HS-5 (cell line): ENCODE measurements at regions not wholly inside any gene's neighbourhood (a gene's known extent, or its start where the extent isn't known, plus 50 kb on each side); places are given as distances from the start of the nearest gene placed in this dataset.

Experiments used
- DNase-seq: peaks from one replicate; pipeline ENCODE4 v3.0.0-alpha.2; 2012; ENCODE audit warnings: low read depth

DNA sequence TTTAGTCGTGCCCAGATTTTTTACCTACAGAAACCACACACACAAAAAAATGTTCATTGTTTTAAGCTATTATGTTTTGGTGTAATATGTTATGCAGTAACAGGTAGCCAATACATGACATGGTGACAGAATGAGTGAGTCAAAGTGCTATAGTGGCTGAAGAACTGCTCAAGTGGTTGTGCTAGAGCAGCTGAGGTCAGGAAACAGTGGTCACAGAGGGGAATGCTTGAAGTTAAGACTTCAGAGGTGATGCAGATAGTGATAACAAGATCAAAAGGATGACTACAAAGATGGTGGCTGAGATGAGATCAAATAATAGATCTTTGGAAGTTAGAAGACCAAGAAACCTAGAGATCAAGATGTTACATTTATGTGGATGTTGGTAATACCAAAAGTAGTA lies 174.3 kb downstream of the KCNE4 start:
- no peak for DNase-seq

DNA sequence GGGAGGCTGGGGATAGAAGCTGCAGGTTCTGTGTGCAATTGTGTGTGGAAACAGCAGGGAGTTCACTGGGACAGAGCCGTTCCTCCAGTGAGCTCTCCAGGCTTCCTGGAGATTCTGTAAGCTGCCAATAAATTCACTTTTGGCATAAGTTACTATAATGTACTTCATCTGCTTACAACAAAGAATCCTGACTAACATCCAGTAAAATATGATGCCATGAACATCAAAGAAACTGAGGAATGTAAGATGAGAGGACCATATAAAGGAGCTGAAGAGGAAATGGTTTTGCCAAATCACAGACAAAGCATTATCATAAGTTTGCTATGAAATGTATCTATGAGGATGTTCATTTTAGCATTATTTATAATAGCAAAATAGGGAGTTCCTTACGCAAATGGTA lies 175.3 kb downstream of the KCNE4 start:
- no peak for DNase-seq

DNA sequence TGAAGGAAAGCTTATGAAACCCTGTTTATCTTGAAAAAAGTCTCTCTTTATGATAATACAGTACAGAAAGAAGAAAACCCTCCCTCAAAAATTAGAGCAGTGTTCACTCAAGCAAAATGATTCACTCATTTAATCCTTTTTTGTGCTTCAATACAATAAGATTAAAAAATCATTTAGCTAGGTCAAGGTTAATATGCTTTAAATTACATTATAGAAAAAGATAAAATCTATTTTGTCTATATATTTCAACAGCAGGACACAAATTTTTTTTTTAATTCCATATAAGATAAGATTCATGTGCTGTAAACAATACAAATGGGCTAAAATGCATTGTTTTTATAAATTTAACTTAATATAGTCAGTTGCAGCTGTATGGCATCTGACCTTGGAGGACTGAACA lies 176.9 kb downstream of the KCNE4 start:
- no peak for DNase-seq

DNA sequence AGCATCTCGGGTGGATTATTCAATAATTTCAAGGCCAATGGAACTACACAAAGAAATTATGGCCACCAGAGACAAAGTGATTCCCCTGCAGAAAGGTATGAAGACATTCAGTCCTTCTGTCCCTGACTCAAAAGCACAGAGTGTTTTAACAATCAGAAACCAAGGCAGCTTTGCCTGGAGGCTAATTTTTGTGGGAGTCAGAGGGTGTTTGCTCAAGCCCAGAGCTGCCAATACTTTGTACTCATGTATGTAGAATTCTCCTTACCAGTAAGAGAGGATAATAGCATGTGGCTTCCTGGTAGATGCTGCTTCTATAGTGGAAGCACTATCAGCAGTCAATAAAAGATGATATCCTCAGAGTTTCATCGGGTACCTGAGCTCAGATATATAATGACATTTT lies 178.4 kb downstream of the KCNE4 start:
- no peak for DNase-seq

DNA sequence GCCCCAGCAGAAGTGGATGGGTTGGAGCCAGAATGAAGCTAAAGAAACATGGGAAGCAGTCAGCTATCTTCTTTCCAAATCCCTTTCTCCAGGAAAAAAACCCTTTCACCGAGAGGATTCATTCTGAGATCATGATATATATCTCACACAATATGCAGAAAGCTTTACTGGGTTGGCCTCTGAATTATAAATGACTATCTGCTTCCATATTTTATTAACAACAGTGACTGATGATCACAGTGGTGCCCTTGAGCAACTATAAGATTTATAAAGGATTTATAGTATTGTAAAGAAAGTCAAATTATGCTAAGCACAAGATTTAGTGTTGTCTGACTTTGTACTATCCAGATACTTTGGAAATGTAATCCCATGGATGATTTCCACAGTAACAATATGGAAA lies 180.3 kb downstream of the KCNE4 start:
- DNase-seq: no peak

DNA sequence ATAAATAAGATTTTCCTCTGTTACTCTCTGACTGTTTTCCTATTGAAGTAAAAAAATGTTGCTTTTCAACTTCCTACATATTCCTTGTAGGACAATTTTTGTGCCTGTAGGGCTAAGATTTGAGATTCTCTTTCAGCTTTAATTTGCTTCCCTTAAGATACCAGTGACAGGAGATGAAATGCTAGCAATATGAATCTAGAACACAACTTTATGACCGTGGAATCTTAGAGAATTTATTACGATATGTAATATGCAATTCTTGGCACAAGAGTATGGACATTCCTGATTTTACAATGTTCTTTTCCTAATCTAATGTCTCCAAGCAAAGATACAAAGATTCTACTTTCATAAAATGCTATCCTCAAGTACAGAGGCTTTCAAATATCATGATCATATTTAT lies 180.9 kb downstream of the KCNE4 start:
- no peak for DNase-seq

DNA sequence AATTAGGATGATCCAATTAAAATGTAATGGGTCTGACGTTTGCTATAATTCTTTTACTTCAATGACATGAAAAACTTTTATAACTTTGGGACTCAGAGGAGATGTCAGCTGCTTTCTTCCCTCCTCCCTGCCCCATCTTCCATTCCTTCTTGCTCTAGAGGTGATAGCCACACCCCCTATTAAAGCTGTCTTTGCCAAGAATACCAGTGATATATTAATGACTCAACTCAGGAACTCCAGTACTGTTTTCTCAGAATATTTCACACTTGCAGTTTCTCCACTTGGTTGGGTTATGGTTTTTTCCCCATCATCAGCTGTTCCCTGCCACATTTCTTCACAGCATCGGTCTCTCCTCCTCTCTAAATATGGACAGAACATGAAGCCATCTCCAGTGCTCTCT lies 184.0 kb downstream of the KCNE4 start:
- no peak for DNase-seq

DNA sequence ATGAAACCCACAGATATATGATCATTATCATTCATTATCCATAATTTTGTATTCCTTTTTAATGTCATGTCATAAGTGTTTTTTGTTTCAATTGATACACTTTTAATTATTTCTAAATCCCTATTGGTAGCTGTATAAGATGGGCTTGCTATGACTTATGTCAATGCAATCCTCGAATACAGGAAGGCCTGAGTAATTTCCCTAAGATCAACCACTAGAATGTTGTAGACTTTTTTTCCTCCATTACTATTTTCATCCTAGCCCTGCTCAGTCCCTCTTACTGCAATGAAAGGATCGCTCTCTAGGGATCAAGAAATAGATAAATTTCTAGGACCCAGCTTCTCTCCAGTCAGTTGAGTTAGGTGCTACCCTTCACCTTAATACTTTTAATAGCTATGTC lies 186.3 kb downstream of the KCNE4 start:
- peak; percentile 20 for DNase-seq

DNA sequence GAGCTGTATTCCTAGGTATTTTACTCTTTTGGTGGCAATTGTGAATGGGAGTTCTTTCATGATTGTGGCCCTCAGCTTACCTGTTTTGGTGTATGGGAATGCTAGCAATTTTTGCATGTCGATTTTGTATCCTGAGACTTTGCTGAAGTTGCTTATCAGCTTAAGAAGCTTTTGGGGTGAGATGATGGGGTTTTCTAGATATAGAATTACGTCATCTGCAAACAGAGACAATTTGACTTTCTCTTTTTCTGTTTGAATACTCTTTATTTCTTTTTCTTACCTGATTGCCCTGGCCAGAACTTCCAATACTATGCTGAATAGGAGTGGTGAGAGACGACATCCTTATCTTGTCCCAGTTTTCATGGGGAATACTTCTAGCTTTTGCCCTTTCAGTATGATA lies 191.2 kb downstream of the KCNE4 start:
- no peak for DNase-seq

DNA sequence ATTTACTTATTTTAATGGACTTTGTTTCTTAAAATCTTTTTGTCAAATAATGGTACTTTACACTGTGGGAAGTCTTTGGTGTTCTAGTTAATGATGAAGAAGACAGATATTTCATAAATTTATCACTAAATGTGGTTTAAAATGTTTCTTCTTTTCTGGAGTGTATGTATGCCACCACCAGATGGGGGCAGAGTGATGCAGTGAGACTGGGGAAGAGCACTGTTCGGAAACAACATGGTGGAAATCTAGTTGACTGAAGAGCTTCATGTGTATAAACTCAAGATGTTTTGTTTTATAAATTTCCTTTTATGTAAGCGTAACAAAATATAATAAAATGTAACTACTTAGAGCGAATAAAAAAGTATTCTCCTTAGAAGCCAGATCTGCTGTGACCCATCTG lies 195.1 kb downstream of the KCNE4 start:
- peak; percentile 22 for DNase-seq

DNA sequence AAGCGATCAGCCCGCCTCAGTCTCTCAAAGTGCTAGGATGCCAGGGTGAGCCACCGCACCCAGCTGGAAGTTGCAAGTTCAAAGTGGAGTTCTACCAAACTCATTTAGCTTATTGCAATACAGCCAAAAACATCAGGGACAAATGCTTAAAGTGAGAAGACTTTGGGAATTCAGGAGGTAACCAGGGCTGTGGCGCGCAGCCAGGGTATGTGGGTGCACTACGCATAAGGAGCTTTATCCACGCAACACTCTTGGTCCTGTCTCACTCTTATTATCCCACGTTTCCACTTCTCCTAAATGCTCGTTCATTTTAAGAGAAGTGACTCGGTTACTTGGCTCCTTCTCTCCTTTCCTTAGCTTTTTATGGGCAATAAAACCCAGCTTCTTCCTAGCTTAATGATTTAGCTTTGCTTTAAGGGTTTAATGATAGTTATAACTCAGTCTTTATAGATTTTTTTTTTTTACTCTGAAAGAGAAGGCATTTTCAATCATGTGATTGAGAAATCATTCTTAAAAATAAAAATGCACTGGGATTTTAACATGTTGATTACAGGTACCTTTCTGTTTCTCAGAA lies 199.8 kb downstream of the KCNE4 start:
- no peak for DNase-seq

DNA sequence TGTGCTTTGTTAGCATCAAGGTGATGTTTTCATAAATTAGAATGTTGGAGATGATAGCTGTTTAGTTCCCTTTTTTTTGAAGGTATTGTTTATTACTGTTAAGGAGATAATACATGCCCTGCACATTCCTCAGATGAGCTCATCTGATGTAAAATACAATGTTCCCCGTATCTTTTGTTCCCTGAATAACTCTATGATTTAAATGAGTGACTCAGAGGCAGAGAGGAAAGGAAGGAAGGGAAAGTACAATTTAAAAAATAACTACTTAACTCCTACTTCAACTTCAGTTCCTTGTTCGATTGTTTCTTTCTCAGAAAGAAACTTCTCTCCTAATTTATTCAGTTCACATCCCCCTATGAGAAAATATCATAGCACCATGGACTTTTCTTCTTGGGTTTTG lies 208.7 kb downstream of the KCNE4 start:
- peak; percentile 16 for DNase-seq

DNA sequence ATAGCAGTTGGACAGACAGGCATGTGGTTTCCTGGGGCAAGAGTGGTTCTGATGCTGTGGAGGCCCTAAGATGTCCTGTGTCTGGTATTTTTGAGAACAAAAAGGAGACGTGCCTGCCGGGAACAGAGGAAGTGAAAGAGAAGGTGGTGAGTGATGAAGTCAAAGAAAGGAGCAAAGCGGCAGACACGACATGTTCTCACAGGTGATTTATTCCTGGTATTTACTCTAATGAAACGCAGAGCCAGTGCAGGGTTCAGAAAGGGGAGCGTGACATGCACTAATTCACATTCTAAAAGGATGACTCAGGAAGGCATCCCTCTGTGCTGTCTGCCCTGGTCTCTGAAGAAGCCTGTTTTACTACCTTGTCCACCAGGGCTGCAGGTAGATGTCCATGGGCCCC lies 211.0 kb downstream of the KCNE4 start:
- DNase-seq: no peak

DNA sequence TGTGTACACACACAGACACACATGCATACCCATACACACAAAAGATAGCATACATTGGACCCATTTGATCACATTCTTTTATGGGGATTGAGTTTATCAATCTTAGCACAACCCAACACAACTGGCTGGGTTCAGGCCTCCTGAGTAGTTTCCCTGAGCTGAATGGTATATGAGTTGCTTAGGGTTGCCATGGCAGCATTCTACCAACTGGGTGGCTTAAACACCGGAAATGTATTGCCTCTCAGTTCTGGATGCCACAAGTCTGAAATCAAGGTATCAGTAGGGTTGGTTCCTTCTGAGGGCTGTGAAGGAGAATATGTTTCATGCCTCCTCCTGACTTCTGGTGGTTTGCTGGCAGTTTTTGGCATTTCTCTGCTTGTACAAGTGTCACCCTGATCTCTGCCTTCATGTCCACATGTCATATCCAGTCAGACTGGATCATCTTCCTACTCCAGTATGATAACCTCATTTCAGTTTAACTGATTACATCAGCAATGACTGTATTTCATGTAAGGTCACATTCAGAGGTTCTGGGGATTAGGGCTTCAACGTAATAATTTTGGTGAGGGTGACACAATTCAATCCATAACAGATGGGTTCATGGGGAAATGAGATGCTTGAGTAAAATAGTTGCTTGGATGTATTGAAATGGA lies 212.7 kb downstream of the KCNE4 start:
- DNase-seq: no peak

DNA sequence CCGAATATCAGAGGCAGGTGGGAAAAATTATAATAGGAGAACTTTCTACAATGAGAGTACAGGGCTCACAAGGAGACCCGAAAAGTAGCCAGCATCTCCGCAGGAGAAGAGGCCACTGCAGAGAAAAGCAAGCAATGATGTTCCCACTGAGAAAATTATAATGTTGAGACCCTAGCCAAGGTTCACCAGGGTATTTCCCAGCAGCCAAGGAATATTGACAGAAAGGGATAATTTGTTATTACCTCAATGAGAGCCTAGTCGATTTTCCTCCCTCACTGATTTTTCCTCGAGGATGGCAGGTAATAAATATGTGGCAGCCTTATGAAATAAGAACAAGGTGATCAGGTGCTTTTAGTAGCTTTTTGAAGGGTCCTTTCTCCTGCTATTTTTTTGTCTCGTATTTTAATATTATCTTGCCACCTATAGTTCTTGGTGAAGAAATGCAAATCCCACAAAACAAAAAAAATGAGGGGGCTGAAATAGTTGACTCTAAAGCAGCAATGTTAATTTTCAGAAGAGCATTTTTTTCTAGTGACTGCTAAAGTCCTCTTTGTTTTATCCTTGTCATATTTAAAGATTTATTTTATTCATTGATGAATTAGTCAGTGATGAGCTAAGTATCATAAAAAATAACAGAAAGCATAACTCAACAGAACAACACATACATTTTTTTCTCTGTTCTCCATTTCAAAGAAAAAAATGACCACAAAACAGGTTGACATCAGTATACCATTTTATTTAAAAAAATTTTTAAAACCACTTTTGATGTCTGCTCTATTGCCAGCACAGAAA lies 215.4 kb downstream of the KCNE4 start:
- no peak for DNase-seq

DNA sequence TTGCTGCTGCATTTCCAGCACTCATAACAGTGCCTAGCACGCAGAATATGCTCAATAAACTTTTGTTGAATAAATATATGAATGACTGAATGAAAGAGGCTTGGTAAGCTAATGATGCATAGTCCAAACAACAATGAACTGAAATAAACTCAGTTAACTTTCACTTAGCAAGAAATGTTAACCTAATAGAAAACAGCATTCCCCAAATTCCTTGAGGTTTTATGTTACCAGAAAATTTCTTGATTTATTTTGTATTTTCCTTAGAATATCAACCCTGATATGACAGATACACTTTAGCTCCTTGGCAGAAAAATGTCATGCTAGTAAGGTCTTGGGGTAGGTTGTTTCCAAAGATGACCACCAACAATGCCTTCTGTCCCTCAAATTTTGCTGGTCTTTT lies 217.4 kb downstream of the KCNE4 start:
- no peak for DNase-seq

DNA sequence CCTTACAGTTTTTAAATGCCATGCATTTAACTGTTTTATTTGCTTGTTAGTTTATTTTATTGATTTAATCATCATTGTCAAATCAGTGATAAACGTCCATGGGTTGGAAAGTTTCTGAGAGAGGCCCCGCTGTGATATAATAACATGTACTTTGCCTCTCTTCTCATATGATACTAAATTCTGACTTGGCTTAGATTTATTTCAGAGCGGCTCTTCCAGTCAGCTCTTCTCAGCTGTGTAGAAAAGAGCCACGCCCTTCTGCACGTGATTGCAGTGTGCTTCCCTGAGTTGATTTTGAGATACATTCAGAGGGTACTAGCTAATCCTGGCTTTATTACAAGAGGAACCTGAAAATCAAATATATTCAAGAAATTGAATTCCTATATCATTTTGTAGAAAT lies 218.6 kb downstream of the KCNE4 start:
- DNase-seq: no peak

DNA sequence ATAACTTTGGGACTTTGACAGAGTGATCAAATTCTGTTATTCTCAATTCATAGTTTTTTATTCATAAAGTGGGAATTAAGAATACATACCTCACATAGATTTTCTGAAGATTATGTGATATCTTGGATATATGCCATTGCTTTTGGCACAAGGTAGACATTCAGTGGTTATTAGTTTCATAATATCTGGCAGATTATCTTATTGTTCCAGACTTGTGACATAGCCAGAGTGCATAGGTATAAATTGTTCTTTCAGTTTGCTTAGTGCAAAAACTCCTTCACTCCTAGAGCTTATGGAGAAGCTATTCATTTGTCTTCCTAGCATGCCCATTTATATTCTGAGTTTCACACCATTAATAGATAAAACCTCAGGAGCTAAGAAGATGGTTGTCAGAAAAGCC lies 222.0 kb downstream of the KCNE4 start:
- no peak for DNase-seq

DNA sequence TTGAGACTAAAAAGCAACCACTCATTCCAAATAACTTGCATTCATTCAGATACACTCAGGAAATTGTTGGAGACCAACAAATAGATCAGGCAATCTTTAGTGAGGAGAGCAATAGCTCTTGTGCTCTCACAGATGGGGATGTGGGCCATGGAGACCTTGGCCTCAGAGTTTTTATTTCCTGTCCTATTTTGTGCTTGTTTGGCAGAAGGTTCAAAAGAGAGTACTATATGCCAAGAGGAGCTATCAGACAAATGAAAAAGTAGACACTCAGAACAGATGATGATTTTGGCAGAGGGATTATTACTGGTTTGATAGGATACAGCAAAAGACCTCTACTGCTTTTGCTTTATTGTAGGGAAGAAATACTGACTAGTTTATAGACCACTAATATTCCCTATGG lies 230.2 kb downstream of the KCNE4 start:
- no peak for DNase-seq

DNA sequence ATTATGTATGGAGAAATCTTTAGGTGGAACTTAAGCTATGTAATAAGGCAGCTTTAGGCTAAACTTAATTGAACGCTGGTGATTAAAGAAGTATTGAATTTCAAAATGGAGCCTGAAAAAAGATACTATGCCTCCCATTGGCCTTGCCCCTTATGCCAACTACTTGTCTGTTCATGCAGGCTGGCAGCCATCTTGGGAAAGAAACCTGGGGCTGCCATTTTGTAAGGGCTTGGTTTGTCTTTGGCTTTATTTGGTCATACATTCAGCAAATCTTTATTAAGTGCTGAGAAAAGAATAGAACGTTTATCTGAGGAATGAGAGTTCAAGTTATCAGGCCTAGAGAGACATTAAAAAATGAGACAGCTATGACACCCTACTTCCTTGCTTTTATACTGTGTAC lies 231.3 kb downstream of the KCNE4 start:
- no peak for DNase-seq

DNA sequence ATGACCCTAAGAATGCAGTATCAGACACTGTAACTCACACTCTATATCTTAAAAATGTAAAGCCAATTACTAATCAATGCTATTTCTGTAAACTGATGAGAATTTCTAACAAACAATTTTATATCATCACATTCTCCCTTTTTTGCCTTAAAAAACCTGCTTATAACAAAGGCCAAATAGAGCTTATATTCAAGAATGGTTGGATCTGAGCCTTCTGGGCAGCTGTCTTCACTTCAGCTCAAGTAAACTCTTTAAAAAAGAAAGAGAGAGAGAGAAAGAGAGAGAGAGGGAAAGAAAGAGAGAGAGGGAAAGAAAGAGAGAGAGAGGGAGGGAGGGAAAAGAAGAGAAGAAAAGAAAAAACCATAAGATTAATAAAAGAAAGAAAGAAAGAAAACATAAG lies 231.8 kb downstream of the KCNE4 start:
- no peak for DNase-seq

DNA sequence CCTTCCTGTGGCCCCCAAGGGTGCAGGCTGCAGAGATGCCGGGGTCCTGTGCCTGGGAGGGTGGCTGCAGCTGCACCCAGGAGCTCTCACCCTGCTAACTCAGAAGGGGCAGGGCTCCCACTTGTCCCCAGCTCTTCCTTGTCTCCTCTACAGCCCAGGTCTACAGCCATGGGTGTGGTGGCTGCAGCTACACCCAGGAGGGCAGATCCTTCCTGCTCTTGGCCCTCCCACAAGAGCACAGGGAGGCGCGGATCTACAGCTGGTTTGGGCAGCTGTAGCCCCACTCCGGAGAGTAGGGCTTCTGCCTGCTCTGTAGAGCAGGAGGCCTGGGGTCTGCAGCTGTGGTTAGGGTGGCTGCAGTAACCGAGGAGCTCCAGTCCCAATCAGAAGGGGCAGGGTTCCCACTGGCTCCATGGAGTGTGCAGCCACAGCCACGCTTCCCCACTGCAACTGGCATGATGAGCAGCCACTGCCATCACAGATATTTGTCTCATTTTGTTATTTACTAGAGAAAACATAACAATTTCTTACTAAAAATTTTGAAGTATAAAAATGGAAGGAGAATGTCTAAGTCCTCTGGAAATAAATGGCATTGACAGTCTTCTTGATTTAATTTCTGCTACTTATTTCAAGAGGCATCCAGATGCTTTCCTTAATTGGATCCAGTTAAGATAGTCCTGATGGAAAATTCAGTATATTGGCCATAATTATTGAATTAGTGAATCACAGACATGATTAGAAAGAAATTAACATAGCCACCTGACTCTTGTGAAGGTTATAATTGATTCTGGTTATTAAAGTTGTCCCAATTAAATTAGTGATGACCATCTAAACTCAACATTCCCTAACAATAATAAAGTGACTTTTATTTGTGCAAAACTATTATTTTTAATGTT lies 233.6 kb downstream of the KCNE4 start:
- DNase-seq: no peak

DNA sequence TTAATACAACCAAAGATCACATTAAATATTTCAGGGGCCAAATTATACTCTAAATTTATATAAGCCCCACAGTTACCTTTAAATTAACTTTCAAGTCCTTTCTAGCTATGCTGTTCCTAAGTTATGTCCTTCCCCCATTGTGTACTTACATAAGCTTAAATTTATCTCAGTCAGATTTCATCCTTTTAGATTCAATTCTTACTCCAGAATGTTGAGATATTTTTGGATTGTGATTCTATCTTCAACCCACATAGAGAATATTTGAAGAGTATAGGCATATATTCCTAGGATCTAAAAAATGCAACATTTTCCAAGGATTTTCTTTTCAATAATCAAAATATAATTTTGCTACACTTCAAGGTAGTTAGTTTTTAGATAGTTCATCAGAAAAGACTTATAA lies 242.8 kb downstream of the KCNE4 start:
- no peak for DNase-seq
